Keratinocyte (primary cell): ENCODE measurements at regions not wholly inside any gene's neighbourhood (a gene's known extent, or its start where the extent isn't known, plus 50 kb on each side); places are given as distances from the start of the nearest gene placed in this dataset.

ENCODE experiments used
- DNase-seq: peaks from one replicate; pipeline ENCODE4 v3.0.0-alpha.2; 2011; ENCODE audit warnings: low read depth, missing footprints, low spot score
- FAIRE-seq: peaks from 2 replicates; lab custom pipeline; 2011; peaks lifted over from hg19 to GRCh38; lab: Jason Lieb, UNC
- H2AFZ ChIP-seq: 2 replicates; pipeline ENCODE4 v1.6.0; 2012; ENCODE audit warnings: low read length, control low read depth, inconsistent platforms; ENCODE audit not compliant: control insufficient read depth
- H3K27ac ChIP-seq: 2 replicates; pipeline ENCODE4 v1.5.1; 2011; ENCODE audit warnings: low read length; ENCODE audit not compliant: control insufficient read depth, insufficient read depth
- H3K27me3 ChIP-seq: 3 replicates; pipeline ENCODE4 v1.6.0; 2011; ENCODE audit warnings: low read length; ENCODE audit not compliant: control insufficient read depth, insufficient read depth; ENCODE audit errors: extremely low read depth
- H3K36me3 ChIP-seq, 2 experiments: 2 replicates in 1 of 2; 3 replicates in 1 of 2; pipeline ENCODE4 v1.5.1; 2011; ENCODE audit warnings: low read length in 2 of 2, mild to moderate bottlenecking in 1 of 2; ENCODE audit not compliant: control insufficient read depth in 2 of 2, insufficient read depth in 2 of 2; ENCODE audit errors: extremely low read depth in 1 of 2
- H3K4me1 ChIP-seq: 3 replicates; pipeline ENCODE4 v1.5.1; 2011; ENCODE audit warnings: low read length; ENCODE audit not compliant: control insufficient read depth, insufficient read depth; ENCODE audit errors: extremely low read depth
- H3K4me2 ChIP-seq: 3 replicates; pipeline ENCODE4 v1.6.0; 2011; ENCODE audit warnings: low read depth, low read length; ENCODE audit not compliant: control insufficient read depth, insufficient read depth; ENCODE audit errors: extremely low read depth
- H3K4me3 ChIP-seq, 3 experiments: fragments of 200-600 bp in 1 of 3; sonication (generic) in 1 of 3; 2 replicates in 2 of 3; 3 replicates in 1 of 3; pipeline ENCODE4 v1.5.1; 2011 to 2016; ENCODE audit warnings: low read length in 3 of 3, mild to moderate bottlenecking in 3 of 3, control low read depth in 2 of 3, inconsistent platforms in 1 of 3, low read depth in 1 of 3, mixed read lengths in 1 of 3, mixed run types in 1 of 3, moderate library complexity in 1 of 3; ENCODE audit not compliant: control insufficient read depth in 2 of 3, insufficient read depth in 2 of 3; ENCODE audit errors: extremely low read depth in 1 of 3
- H3K79me2 ChIP-seq: 2 replicates; pipeline ENCODE4 v1.6.0; 2012; ENCODE audit warnings: low read length; ENCODE audit not compliant: control insufficient read depth, insufficient read depth
- H3K9ac ChIP-seq: 3 replicates; pipeline ENCODE4 v1.6.0; 2011; ENCODE audit warnings: low read length; ENCODE audit not compliant: control insufficient read depth, insufficient read depth; ENCODE audit errors: extremely low read depth
- H3K9me1 ChIP-seq: 3 replicates; pipeline ENCODE4 v1.6.0; 2011; ENCODE audit warnings: low read length; ENCODE audit not compliant: control insufficient read depth, insufficient read depth; ENCODE audit errors: extremely low read depth
- H3K9me3 ChIP-seq: 2 replicates; pipeline ENCODE4 v1.5.1; 2012; ENCODE audit warnings: low read depth, low read length; ENCODE audit not compliant: control insufficient read depth
- H4K20me1 ChIP-seq: 3 replicates; pipeline ENCODE4 v1.6.0; 2011; ENCODE audit warnings: low read length; ENCODE audit not compliant: control insufficient read depth, insufficient read depth; ENCODE audit errors: extremely low read depth
- CTCF ChIP-seq, 3 experiments: IDR thresholded peaks in 1 of 3; conservative IDR thresholded peaks in 1 of 3; optimal IDR thresholded peaks in 1 of 3; 2 replicates in 2 of 3; 3 replicates in 1 of 3; pipeline versions ENCODE3 to v1.5.1; 2011; ENCODE audit warnings: low read length in 3 of 3, mild to moderate bottlenecking in 3 of 3, moderate library complexity in 2 of 3, control low read depth in 1 of 3, inconsistent platforms in 1 of 3; ENCODE audit not compliant: insufficient read depth in 2 of 3; ENCODE audit errors: extremely low read depth in 1 of 3
- EZH2 ChIP-seq: IDR thresholded peaks from one replicate; pipeline ENCODE4 v1.6.1; 2012; ENCODE audit warnings: inconsistent platforms, mild to moderate bottlenecking, low read length, moderate library complexity
- dilution Hi-C: fragments of 300-500 bp; cut with MboI; formaldehyde crosslinking; loops from one replicate; pipeline ENCODE4 v1.7.0; 2020; ENCODE audit warnings: low sequenced_read_pairs; ENCODE audit not compliant: extremely low pct_ligation_motif_present

GRCh38 chrX:149151805-149152757, 353.0 kb downstream of the IDS start:
- no peak overlapping the region for H3K4me2 ChIP-seq
- no peaks in the 10 kb centered on the region for H3K4me1 ChIP-seq
- H3K79me2 ChIP-seq: no peaks in the 10 kb centered on the region
- no peak overlapping the region for H3K9ac ChIP-seq
- H3K4me3 ChIP-seq: no peak overlapping the region
- no peaks in the 10 kb centered on the region for H3K9me1 ChIP-seq
- dilution Hi-C loops: no loop called here
- no peak overlapping the region for H2AFZ ChIP-seq
- H3K27ac ChIP-seq: no peak overlapping the region
- DNase-seq: no peak
- H3K36me3 ChIP-seq: no peaks in the 10 kb centered on the region
- no peaks in the 10 kb centered on the region for H4K20me1 ChIP-seq
- no peak for FAIRE-seq
- TF ChIP-seq EZH2: no peak
- H3K27me3 ChIP-seq: no peaks in the 10 kb centered on the region
- H3K9me3 ChIP-seq: no peaks in the 10 kb centered on the region

GRCh38 chrX:149145845-149146285, 359.2 kb downstream of the IDS start:
- Histone ChIP-seq H2AFZ (no peak overlapping the region), H3K4me1 (no peaks in the 10 kb centered on the region), H3K27me3 (no peaks in the 10 kb centered on the region), H3K4me2 (no peak overlapping the region), H3K9ac (no peak overlapping the region), H3K9me1 (no peaks in the 10 kb centered on the region), H3K27ac (no peak overlapping the region), H3K4me3 (no peak overlapping the region), H3K36me3 (no peaks in the 10 kb centered on the region), H3K9me3 (no peaks in the 10 kb centered on the region), H3K79me2 (no peaks in the 10 kb centered on the region), H4K20me1 (no peaks in the 10 kb centered on the region)
- TF ChIP-seq CTCF (optimal IDR thresholded peaks at IDR 0.05 in 1 of 3, IDR thresholded peaks at IDR 0.05 in 1 of 3, conservative IDR thresholded peaks at IDR 0.05 in 1 of 3; ENCODE audit: extremely low read depth in 1 of 3, insufficient read depth in 2 of 3, low read length in 3 of 3) (no peak), EZH2 (no peak)
- DNase-seq (no peak), FAIRE-seq (no peak)
- dilution Hi-C loops: no loop called here
